SK-N-SH (cell line): ENCODE measurements at regions not wholly inside any gene's neighbourhood (a gene's known extent, or its start where the extent isn't known, plus 50 kb on each side); places are given as distances from the start of the nearest gene placed in this dataset.

Experiments used
- EP300 ChIP-seq, 2 experiments: IDR thresholded peaks; 2 replicates each; pipeline versions ENCODE4 v1.4.0 to v1.6.1; 2012; ENCODE audit warnings: borderline replicate concordance in 1 of 2, low read depth in 1 of 2, low read length in 1 of 2
- EZH2phosphoT487 ChIP-seq: fragments of 200-600 bp; sonication (generic); IDR thresholded peaks from 2 replicates; pipeline ENCODE4 v1.6.1; 2017; ENCODE audit warnings: low read depth, mixed run types, mild to moderate bottlenecking, antibody characterized with exemption, moderate library complexity, borderline replicate concordance
- GABPA ChIP-seq: IDR thresholded peaks from 2 replicates; pipeline ENCODE4 v1.4.0; 2012; ENCODE audit warnings: low read depth, mild to moderate bottlenecking
- RAD21 ChIP-seq: IDR thresholded peaks from 2 replicates; pipeline ENCODE4 v1.6.1; 2012; ENCODE audit warnings: mild to moderate bottlenecking, low read length
- SIN3A ChIP-seq: IDR thresholded peaks from 2 replicates; pipeline ENCODE4 v1.6.1; 2012; ENCODE audit warnings: low read depth, mild to moderate bottlenecking, low read length, moderate library complexity, borderline replicate concordance
- TEAD4 ChIP-seq: IDR thresholded peaks from 2 replicates; pipeline ENCODE4 v1.4.0; 2012; ENCODE audit warnings: mild to moderate bottlenecking, borderline replicate concordance; ENCODE audit not compliant: insufficient read depth
- YY1 ChIP-seq: IDR thresholded peaks from 2 replicates; pipeline ENCODE4 v1.4.0; 2012; ENCODE audit warnings: low read depth, mild to moderate bottlenecking
- TF ChIP-seq, protein P1 (sequence below): fragments of 200-600 bp; sonication (generic); IDR thresholded peaks from 2 replicates; pipeline ENCODE4 v1.6.1; 2017; ENCODE audit warnings: antibody characterized with exemption, mild to moderate bottlenecking, moderate library complexity
- TF ChIP-seq, protein P2 (sequence below): IDR thresholded peaks from 2 replicates; pipeline ENCODE4 v1.6.1; 2012; ENCODE audit warnings: mild to moderate bottlenecking, low read depth, low read length, moderate library complexity
- TF ChIP-seq, protein P3 (sequence below): fragments of 150-350 bp; IDR thresholded peaks from 2 replicates; pipeline ENCODE4 v1.6.1; 2017; ENCODE audit warnings: antibody characterized with exemption, low read length, low read depth, borderline replicate concordance
- TF ChIP-seq, protein P4 (sequence below): IDR thresholded peaks from 2 replicates; pipeline ENCODE4 v1.4.0; 2012; ENCODE audit warnings: low read depth, borderline replicate concordance

DNA sequence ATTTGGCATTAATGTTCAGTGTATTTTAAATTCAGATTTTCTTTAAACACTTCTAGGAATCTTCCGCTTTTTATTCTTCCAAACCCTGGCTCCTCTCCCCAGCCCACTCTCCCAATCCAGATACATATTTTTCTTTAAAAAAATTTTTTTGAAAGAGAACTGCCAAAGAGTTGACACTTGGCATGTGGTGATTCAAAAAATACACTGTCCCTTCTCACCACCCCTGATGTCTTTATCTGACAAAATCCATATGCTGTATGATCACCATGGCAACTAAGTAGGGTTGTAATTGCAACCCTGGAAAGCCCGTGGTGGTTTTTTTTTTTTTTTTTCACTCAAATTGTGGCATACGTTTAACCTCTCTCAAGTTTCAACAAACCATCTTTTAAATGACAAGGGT, 355.8 kb upstream of the SASH1 start:
- TF ChIP-seq GABPA = no peak
- TF ChIP-seq, protein P1, sequence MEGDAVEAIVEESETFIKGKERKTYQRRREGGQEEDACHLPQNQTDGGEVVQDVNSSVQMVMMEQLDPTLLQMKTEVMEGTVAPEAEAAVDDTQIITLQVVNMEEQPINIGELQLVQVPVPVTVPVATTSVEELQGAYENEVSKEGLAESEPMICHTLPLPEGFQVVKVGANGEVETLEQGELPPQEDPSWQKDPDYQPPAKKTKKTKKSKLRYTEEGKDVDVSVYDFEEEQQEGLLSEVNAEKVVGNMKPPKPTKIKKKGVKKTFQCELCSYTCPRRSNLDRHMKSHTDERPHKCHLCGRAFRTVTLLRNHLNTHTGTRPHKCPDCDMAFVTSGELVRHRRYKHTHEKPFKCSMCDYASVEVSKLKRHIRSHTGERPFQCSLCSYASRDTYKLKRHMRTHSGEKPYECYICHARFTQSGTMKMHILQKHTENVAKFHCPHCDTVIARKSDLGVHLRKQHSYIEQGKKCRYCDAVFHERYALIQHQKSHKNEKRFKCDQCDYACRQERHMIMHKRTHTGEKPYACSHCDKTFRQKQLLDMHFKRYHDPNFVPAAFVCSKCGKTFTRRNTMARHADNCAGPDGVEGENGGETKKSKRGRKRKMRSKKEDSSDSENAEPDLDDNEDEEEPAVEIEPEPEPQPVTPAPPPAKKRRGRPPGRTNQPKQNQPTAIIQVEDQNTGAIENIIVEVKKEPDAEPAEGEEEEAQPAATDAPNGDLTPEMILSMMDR = no peak
- no peak for TF ChIP-seq EP300 (IDR thresholded peaks at IDR 0.05; ENCODE audit: borderline replicate concordance in 1 of 2, low read depth in 1 of 2, low read length in 1 of 2)
- no peak for TF ChIP-seq EZH2phosphoT487
- TF ChIP-seq, protein P2, sequence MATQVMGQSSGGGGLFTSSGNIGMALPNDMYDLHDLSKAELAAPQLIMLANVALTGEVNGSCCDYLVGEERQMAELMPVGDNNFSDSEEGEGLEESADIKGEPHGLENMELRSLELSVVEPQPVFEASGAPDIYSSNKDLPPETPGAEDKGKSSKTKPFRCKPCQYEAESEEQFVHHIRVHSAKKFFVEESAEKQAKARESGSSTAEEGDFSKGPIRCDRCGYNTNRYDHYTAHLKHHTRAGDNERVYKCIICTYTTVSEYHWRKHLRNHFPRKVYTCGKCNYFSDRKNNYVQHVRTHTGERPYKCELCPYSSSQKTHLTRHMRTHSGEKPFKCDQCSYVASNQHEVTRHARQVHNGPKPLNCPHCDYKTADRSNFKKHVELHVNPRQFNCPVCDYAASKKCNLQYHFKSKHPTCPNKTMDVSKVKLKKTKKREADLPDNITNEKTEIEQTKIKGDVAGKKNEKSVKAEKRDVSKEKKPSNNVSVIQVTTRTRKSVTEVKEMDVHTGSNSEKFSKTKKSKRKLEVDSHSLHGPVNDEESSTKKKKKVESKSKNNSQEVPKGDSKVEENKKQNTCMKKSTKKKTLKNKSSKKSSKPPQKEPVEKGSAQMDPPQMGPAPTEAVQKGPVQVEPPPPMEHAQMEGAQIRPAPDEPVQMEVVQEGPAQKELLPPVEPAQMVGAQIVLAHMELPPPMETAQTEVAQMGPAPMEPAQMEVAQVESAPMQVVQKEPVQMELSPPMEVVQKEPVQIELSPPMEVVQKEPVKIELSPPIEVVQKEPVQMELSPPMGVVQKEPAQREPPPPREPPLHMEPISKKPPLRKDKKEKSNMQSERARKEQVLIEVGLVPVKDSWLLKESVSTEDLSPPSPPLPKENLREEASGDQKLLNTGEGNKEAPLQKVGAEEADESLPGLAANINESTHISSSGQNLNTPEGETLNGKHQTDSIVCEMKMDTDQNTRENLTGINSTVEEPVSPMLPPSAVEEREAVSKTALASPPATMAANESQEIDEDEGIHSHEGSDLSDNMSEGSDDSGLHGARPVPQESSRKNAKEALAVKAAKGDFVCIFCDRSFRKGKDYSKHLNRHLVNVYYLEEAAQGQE = no peak
- TF ChIP-seq TEAD4 = no peak
- TF ChIP-seq, protein P3, sequence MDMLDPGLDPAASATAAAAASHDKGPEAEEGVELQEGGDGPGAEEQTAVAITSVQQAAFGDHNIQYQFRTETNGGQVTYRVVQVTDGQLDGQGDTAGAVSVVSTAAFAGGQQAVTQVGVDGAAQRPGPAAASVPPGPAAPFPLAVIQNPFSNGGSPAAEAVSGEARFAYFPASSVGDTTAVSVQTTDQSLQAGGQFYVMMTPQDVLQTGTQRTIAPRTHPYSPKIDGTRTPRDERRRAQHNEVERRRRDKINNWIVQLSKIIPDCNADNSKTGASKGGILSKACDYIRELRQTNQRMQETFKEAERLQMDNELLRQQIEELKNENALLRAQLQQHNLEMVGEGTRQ = no peak
- TF ChIP-seq, protein P4, sequence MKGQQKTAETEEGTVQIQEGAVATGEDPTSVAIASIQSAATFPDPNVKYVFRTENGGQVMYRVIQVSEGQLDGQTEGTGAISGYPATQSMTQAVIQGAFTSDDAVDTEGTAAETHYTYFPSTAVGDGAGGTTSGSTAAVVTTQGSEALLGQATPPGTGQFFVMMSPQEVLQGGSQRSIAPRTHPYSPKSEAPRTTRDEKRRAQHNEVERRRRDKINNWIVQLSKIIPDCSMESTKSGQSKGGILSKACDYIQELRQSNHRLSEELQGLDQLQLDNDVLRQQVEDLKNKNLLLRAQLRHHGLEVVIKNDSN = no peak
- no peak for TF ChIP-seq YY1
- TF ChIP-seq SIN3A = no peak
- TF ChIP-seq RAD21 = no peak
